GM12878 (cell line): ENCODE measurements at regions not wholly inside any gene's neighbourhood (a gene's known extent, or its start where the extent isn't known, plus 50 kb on each side); places are given as distances from the start of the nearest gene placed in this dataset.

Source experiments
- ATAC-seq: fragments of 200-7000 bp; cut with Tn5 transposase; 3 replicates; pipeline ENCODE4 v1.9.1; 2020; ENCODE audit warnings: mild to moderate bottlenecking, moderate library complexity
- BruUV-seq: library from RNA; stranded (reverse); fragments of 400-500 nt; replicated peaks from 2 replicates; lab custom pipeline; 2021; lab: Mats Ljungman, UMichigan
- CTCF ChIA-PET: fragments of 300-600 bp; sonication (Branson Sonifier 250); formaldehyde crosslinking; extraction: SDS; loops from one replicate; lab custom pipeline; 2021; ENCODE audit warnings: inconsistent platforms; lab: Yijun Ruan, JAX
- POLR2A ChIA-PET: fragments of 350-600 bp; formaldehyde crosslinking; extraction: SDS; loops from one replicate; lab custom pipeline; 2021; ENCODE audit warnings: inconsistent platforms; lab: Charles Lee
- RAD21 ChIA-PET: fragments of 300-600 bp; sonication (Branson Sonifier 250); formaldehyde crosslinking; loops from one replicate; lab custom pipeline; 2023; ENCODE audit warnings: antibody characterized with exemption; ENCODE audit not compliant: unreplicated experiment; lab: Charles Lee
- SMC1A ChIA-PET: fragments of 300-600 bp; sonication (Branson Sonifier 250); formaldehyde crosslinking; loops from one replicate; lab custom pipeline; 2023; ENCODE audit not compliant: unreplicated experiment, uncharacterized antibody; lab: Charles Lee
- DNase-seq: peaks from one replicate; pipeline ENCODE4 v3.0.0-alpha.2; 2011; ENCODE audit warnings: low read depth, low spot score
- FAIRE-seq: peaks from 3 replicates; lab custom pipeline; 2011; peaks lifted over from hg19 to GRCh38; lab: Jason Lieb, UNC
- H2AFZ ChIP-seq: 2 replicates; pipeline ENCODE4 v1.6.0; 2011; ENCODE audit warnings: low read depth, low read length, control low read depth; ENCODE audit not compliant: control insufficient read depth
- H3K27ac ChIP-seq: 2 replicates; pipeline ENCODE4 v1.5.1; 2011; ENCODE audit warnings: control low read depth; ENCODE audit not compliant: control insufficient read depth, insufficient read depth
- H3K27me3 ChIP-seq, 2 experiments: replicated peaks in 1 of 2; 2 replicates each; pipeline versions ENCODE4 v1.6.0 to v1.6.1; 2011; ENCODE audit warnings: low read length in 1 of 2; ENCODE audit not compliant: control insufficient read depth in 2 of 2, insufficient read depth in 2 of 2
- H3K36me3 ChIP-seq, 2 experiments: 2 replicates each; pipeline ENCODE4 v1.5.1; 2011; ENCODE audit warnings: low read length in 1 of 2; ENCODE audit not compliant: control insufficient read depth in 2 of 2, insufficient read depth in 2 of 2
- H3K4me1 ChIP-seq: 2 replicates; pipeline ENCODE4 v1.6.1; 2011; ENCODE audit warnings: mild to moderate bottlenecking, low read length, moderate library complexity, mixed read lengths; ENCODE audit not compliant: control insufficient read depth, insufficient read depth
- H3K4me2 ChIP-seq: 2 replicates; pipeline ENCODE4 v1.6.0; 2011; ENCODE audit warnings: control low read depth; ENCODE audit not compliant: control insufficient read depth, insufficient read depth
- H3K4me3 ChIP-seq: fragments of 200-600 bp; sonication (generic); 2 replicates; pipeline ENCODE4 v1.5.1; 2016
- H3K79me2 ChIP-seq: 2 replicates; pipeline ENCODE4 v1.6.0; 2011; ENCODE audit warnings: low read length; ENCODE audit not compliant: control insufficient read depth, insufficient read depth
- H3K9ac ChIP-seq: 2 replicates; pipeline ENCODE4 v1.8.0; 2011; ENCODE audit warnings: low read length, control low read depth, mixed read lengths; ENCODE audit not compliant: control insufficient read depth, insufficient read depth
- H3K9me3 ChIP-seq: replicated peaks from 3 replicates; pipeline ENCODE4 v1.5.1; 2011; ENCODE audit warnings: mild to moderate bottlenecking, low read length; ENCODE audit not compliant: control insufficient read depth, insufficient read depth
- H4K20me1 ChIP-seq: 2 replicates; pipeline ENCODE4 v1.6.0; 2011; ENCODE audit not compliant: control insufficient read depth, insufficient read depth
- ATF2 ChIP-seq: IDR thresholded peaks from 2 replicates; pipeline ENCODE4 v1.6.1; 2012; ENCODE audit warnings: low read length, inconsistent platforms
- CREB1 ChIP-seq: IDR thresholded peaks from 2 replicates; pipeline ENCODE4 v1.6.1; 2012; ENCODE audit warnings: low read depth, mild to moderate bottlenecking, inconsistent platforms
- MEF2A ChIP-seq: IDR thresholded peaks from 2 replicates; pipeline ENCODE4 v1.6.1; 2011; ENCODE audit warnings: low read depth, mild to moderate bottlenecking, low read length, moderate library complexity; ENCODE audit not compliant: insufficient read depth
- RCOR1 ChIP-seq: conservative IDR thresholded peaks from 2 replicates; pipeline ENCODE4 v1.6.1; 2012; ENCODE audit warnings: low read depth, low read length, improper control_type of control experiment
- SMC3 ChIP-seq: IDR thresholded peaks from 2 replicates; pipeline ENCODE4 v1.6.1; 2011; ENCODE audit warnings: low read length, improper control_type of control experiment, borderline replicate concordance
- YY1 ChIP-seq: IDR thresholded peaks from 2 replicates; pipeline ENCODE4 v1.6.1; 2011; ENCODE audit warnings: low read depth, mild to moderate bottlenecking, low read length
- ZBTB33 ChIP-seq: fragments of 450-650 bp; IDR thresholded peaks from 2 replicates; pipeline ENCODE4 v1.6.1; 2017; ENCODE audit warnings: mild to moderate bottlenecking
- ZNF592 ChIP-seq: fragments of 450-650 bp; IDR thresholded peaks from 2 replicates; pipeline ENCODE4 v1.6.1; 2017; ENCODE audit warnings: mild to moderate bottlenecking, moderate library complexity
- WGBS: methylation state at CpG from one replicate; pipeline ENCODE4 v1.1.6; 2016; ENCODE audit warnings: low lambda C conversion rate; ENCODE audit not compliant: insufficient replicate concordance, insufficient coverage; ENCODE audit errors: missing lambda C conversion rate; 5-methylcytosine and 5-hydroxymethylcytosine counted together
- in situ Hi-C: fragments of 300-500 bp; cut with MboI; formaldehyde crosslinking; loops from 9 replicates; pipeline ENCODE4 v1.14.3; 2018; ENCODE audit warnings: mixed read lengths
- intact Hi-C: fragments of 100-400 bp; cut with micrococcal nuclease; formaldehyde crosslinking; loops from one replicate; pipeline ENCODE4 v1.14.2; 2022; ENCODE audit not compliant: unreplicated experiment
- TF ChIP-seq, protein P1 (sequence below): fragments of 450-650 bp; IDR thresholded peaks from 2 replicates; pipeline ENCODE4 v1.6.1; 2017; ENCODE audit warnings: mild to moderate bottlenecking, low read depth, inconsistent platforms; ENCODE audit not compliant: poor library complexity, severe bottlenecking
- TF ChIP-seq, protein P2 (sequence below): IDR thresholded peaks from 2 replicates; pipeline ENCODE4 v1.6.1; 2012; ENCODE audit warnings: low read depth, low read length, improper control_type of control experiment
- TF ChIP-seq, protein P3 (sequence below): IDR thresholded peaks from 2 replicates; pipeline ENCODE4 v1.6.1; 2011; ENCODE audit warnings: mild to moderate bottlenecking, low read depth, low read length, moderate library complexity; ENCODE audit not compliant: insufficient replicate concordance

DNA sequence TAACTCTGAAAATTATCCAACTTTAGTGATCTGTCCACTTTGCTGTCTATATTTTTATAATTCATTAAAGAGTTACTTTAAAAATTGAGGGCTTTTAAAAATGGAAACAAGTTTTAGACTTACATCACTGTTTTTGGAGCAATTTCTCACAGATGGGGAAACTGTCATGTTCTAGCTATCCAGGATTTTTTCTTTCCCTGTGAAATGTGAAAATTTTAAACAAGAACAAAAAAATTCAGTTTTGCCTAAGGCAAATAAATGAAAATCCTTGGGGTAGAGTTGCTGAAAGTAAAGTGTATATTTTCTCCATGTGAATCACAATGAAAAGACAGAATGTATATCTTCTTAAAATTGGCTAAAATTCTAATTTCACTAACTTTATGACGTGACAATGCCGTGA, 553.7 kb downstream of the MCTP2 start:
- BruUV-seq, result no TSS peak
- no peak overlapping the region for H3K4me3 ChIP-seq
- ATAC-seq, result no peak
- H3K4me1 ChIP-seq, result no peaks in the 10 kb centered on the region
- ChIA-PET SMC1A (no interaction called here), CTCF (no interaction called here), POLR2A (no interaction called here), RAD21 (no interaction called here)
- intact Hi-C loops (no loop called here), in situ Hi-C loops (no loop called here)
- H3K9ac ChIP-seq, result no peak overlapping the region
- TF ChIP-seq ZNF592 (no peak), RCOR1 (no peak), ATF2 (no peak), MEF2A (no peak), CREB1 (no peak), YY1 (no peak), ZBTB33 (no peak), SMC3 (no peak)
- TF ChIP-seq, protein P1, sequence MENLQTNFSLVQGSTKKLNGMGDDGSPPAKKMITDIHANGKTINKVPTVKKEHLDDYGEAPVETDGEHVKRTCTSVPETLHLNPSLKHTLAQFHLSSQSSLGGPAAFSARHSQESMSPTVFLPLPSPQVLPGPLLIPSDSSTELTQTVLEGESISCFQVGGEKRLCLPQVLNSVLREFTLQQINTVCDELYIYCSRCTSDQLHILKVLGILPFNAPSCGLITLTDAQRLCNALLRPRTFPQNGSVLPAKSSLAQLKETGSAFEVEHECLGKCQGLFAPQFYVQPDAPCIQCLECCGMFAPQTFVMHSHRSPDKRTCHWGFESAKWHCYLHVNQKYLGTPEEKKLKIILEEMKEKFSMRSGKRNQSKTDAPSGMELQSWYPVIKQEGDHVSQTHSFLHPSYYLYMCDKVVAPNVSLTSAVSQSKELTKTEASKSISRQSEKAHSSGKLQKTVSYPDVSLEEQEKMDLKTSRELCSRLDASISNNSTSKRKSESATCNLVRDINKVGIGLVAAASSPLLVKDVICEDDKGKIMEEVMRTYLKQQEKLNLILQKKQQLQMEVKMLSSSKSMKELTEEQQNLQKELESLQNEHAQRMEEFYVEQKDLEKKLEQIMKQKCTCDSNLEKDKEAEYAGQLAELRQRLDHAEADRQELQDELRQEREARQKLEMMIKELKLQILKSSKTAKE, result no peak
- TF ChIP-seq, protein P2, sequence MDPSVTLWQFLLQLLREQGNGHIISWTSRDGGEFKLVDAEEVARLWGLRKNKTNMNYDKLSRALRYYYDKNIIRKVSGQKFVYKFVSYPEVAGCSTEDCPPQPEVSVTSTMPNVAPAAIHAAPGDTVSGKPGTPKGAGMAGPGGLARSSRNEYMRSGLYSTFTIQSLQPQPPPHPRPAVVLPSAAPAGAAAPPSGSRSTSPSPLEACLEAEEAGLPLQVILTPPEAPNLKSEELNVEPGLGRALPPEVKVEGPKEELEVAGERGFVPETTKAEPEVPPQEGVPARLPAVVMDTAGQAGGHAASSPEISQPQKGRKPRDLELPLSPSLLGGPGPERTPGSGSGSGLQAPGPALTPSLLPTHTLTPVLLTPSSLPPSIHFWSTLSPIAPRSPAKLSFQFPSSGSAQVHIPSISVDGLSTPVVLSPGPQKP, result no peak
- TF ChIP-seq, protein P3, sequence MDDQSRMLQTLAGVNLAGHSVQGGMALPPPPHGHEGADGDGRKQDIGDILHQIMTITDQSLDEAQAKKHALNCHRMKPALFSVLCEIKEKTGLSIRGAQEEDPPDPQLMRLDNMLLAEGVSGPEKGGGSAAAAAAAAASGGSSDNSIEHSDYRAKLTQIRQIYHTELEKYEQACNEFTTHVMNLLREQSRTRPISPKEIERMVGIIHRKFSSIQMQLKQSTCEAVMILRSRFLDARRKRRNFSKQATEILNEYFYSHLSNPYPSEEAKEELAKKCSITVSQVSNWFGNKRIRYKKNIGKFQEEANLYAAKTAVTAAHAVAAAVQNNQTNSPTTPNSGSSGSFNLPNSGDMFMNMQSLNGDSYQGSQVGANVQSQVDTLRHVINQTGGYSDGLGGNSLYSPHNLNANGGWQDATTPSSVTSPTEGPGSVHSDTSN, result no peak
- no peaks in the 10 kb centered on the region; the same call in 2 of the 3 replicates for H3K9me3 ChIP-seq
- H2AFZ ChIP-seq, result no peak overlapping the region
- no peaks in the 10 kb centered on the region for H4K20me1 ChIP-seq
- no peaks in the 10 kb centered on the region for H3K79me2 ChIP-seq
- no peaks in the 10 kb centered on the region for H3K36me3 ChIP-seq
- H3K4me2 ChIP-seq, result no peak overlapping the region
- no peak overlapping the region for H3K27ac ChIP-seq
- DNase-seq, result no peak
- FAIRE-seq, result no peak
- no peaks in the 10 kb centered on the region for H3K27me3 ChIP-seq
- WGBS, result 0% methylated on average over 2 of the region's 2 CpGs
